H1 (cell line): ENCODE measurements at regions not wholly inside any gene's neighbourhood (a gene's known extent, or its start where the extent isn't known, plus 50 kb on each side); places are given as distances from the start of the nearest gene placed in this dataset.

Source experiments
- BCL11A ChIP-seq, 2 experiments: IDR thresholded peaks; one replicate each; pipeline ENCODE4 v1.6.1; 2011; ENCODE audit warnings: low read depth in 2 of 2, low read length in 2 of 2, mild to moderate bottlenecking in 2 of 2
- RNF2 ChIP-seq: fragments of 200-900, 300-1000 bp; sonication (generic); IDR thresholded peaks from 2 replicates; pipeline ENCODE4 v1.7.1; 2016; ENCODE audit warnings: borderline replicate concordance, low read depth, mild to moderate bottlenecking, antibody characterized with exemption, low read length; ENCODE audit not compliant: poor library complexity, severe bottlenecking; ENCODE audit errors: missing control alignments
- TEAD4 ChIP-seq: IDR thresholded peaks from 2 replicates; pipeline ENCODE4 v1.6.1; 2012; ENCODE audit warnings: low read depth, low read length, inconsistent platforms, mixed read lengths
- ZNF274 ChIP-seq: IDR thresholded peaks from 2 replicates; pipeline ENCODE4 v1.7.0; 2012; ENCODE audit warnings: low read length, borderline replicate concordance; ENCODE audit errors: extremely low read depth
- TF ChIP-seq, protein P1 (sequence below): IDR thresholded peaks from 2 replicates; pipeline ENCODE4 v1.6.1; 2012; ENCODE audit warnings: inconsistent platforms
- TF ChIP-seq, protein P2 (sequence below), 3 experiments: IDR thresholded peaks; 1 replicate in 2 of 3; 2 replicates in 1 of 3; pipeline versions ENCODE4 v1.5.1 to v1.6.1; 2011; ENCODE audit warnings: low read length in 3 of 3, mild to moderate bottlenecking in 3 of 3, inconsistent platforms in 2 of 3, low read depth in 1 of 3, moderate library complexity in 1 of 3; ENCODE audit not compliant: insufficient read depth in 1 of 3; ENCODE audit errors: control extremely low read depth in 1 of 3

DNA sequence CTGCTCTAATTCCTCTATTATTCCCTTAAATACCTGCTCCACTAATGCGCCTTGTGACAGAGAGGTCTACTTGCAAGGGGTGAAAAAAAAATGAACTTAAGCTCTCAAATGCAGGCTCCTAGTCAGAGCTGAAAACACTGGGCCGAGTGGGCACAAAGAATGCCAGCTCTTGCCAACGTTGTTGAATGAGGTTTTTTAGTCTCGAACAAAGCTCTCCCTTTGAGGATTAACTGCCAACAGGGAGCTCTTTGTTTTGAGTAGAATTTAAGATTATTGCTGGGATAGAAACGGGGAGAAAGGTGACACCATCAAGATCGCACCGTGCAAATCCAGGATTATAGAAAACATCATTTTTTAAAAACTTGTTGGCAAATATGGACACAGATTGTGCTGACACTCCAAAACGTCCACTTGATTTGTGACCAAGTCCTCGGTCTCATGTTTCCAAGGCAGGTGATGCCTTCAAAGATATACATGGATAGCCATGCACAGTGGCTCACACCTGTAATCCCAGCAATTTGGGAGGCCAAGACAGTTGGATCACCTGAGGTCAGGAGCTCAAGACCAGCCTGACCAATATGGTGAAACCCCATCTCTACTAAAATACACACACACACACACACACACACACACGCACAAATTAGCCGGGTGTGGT is 163.2 kb downstream of the BMP7 start:
- TF ChIP-seq RNF2 (no peak), BCL11A (IDR thresholded peaks at IDR 0.05; ENCODE audit: low read depth in 2 of 2, low read length in 2 of 2) (no peak), TEAD4 (no peak), ZNF274 (no peak)
- TF ChIP-seq, protein P1, sequence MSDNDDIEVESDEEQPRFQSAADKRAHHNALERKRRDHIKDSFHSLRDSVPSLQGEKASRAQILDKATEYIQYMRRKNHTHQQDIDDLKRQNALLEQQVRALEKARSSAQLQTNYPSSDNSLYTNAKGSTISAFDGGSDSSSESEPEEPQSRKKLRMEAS, result no peak
- TF ChIP-seq, protein P2, sequence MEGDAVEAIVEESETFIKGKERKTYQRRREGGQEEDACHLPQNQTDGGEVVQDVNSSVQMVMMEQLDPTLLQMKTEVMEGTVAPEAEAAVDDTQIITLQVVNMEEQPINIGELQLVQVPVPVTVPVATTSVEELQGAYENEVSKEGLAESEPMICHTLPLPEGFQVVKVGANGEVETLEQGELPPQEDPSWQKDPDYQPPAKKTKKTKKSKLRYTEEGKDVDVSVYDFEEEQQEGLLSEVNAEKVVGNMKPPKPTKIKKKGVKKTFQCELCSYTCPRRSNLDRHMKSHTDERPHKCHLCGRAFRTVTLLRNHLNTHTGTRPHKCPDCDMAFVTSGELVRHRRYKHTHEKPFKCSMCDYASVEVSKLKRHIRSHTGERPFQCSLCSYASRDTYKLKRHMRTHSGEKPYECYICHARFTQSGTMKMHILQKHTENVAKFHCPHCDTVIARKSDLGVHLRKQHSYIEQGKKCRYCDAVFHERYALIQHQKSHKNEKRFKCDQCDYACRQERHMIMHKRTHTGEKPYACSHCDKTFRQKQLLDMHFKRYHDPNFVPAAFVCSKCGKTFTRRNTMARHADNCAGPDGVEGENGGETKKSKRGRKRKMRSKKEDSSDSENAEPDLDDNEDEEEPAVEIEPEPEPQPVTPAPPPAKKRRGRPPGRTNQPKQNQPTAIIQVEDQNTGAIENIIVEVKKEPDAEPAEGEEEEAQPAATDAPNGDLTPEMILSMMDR (IDR thresholded peaks at IDR 0.05; ENCODE audit: control extremely low read depth in 1 of 3, insufficient read depth in 1 of 3, low read depth in 1 of 3, low read length in 3 of 3), result no peak
